ENCODE measurements at regions not wholly inside any gene's neighbourhood (a gene's known extent, or its start where the extent isn't known, plus 50 kb on each side); places are given as distances from the start of the nearest gene placed in this dataset.

GRCh38 chr6:19150307-19150706, 686.9 kb upstream of the ID4 start:
- no peak for DNase-seq (ENCODE audit: low read depth)

- peak; percentile 2 for DNase-seq (ENCODE audit: low read depth)
Observed at GRCh38 chr6:19153270-19153980, 683.7 kb upstream of the ID4 start.

- DNase-seq (ENCODE audit: low read depth): no peak
Observed at GRCh38 chr6:19153981-19154295, 683.2 kb upstream of the ID4 start.

- no peak for DNase-seq (ENCODE audit: low read depth)
Observed at GRCh38 chr6:19156443-19156842, 680.7 kb upstream of the ID4 start.

GRCh38 chr6:19157486-19157885, 679.7 kb upstream of the ID4 start:
- DNase-seq (ENCODE audit: low read depth): no peak

GRCh38 chr6:19158586-19158985, 678.6 kb upstream of the ID4 start:
- DNase-seq (ENCODE audit: low read depth): no peak

GRCh38 chr6:19159089-19159488, 678.1 kb upstream of the ID4 start:
- DNase-seq (ENCODE audit: low read depth): no peak

- no peak for DNase-seq (ENCODE audit: low read depth)
Observed at GRCh38 chr6:19159561-19159960, 677.6 kb upstream of the ID4 start.

- DNase-seq (ENCODE audit: low read depth): no peak
Observed at GRCh38 chr6:19160081-19160730, 677.0 kb upstream of the ID4 start.

- DNase-seq (ENCODE audit: low read depth): no peak
Observed at GRCh38 chr6:19167251-19167650, 669.9 kb upstream of the ID4 start.

GRCh38 chr6:19169366-19169765, 667.8 kb upstream of the ID4 start:
- no peak for DNase-seq (ENCODE audit: low read depth)

- no peak for DNase-seq (ENCODE audit: low read depth)
Observed at GRCh38 chr6:19175023-19175422, 662.1 kb upstream of the ID4 start.

- DNase-seq (ENCODE audit: low read depth): no peak
Observed at GRCh38 chr6:19180348-19181072, 656.7 kb upstream of the ID4 start.

- no peak for DNase-seq (ENCODE audit: low read depth)
Observed at GRCh38 chr6:19181211-19181610, 656.0 kb upstream of the ID4 start.

GRCh38 chr6:19193624-19194023, 643.5 kb upstream of the ID4 start:
- no peak for DNase-seq (ENCODE audit: low read depth)

GRCh38 chr6:19204445-19204844, 632.7 kb upstream of the ID4 start:
- DNase-seq (ENCODE audit: low read depth): no peak

- DNase-seq (ENCODE audit: low read depth): no peak
Observed at GRCh38 chr6:19205076-19205475, 632.1 kb upstream of the ID4 start.

GRCh38 chr6:19209202-19209601, 628.0 kb upstream of the ID4 start:
- DNase-seq (ENCODE audit: low read depth): no peak

GRCh38 chr6:19210849-19211590, 626.1 kb upstream of the ID4 start:
- DNase-seq (ENCODE audit: low read depth): no peak

- no peak for DNase-seq (ENCODE audit: low read depth)
Observed at GRCh38 chr6:19214231-19214630, 622.9 kb upstream of the ID4 start.

GRCh38 chr6:19219931-19220330, 617.2 kb upstream of the ID4 start:
- no peak for DNase-seq (ENCODE audit: low read depth)

- no peak for DNase-seq (ENCODE audit: low read depth)
Observed at GRCh38 chr6:19231878-19232561, 605.1 kb upstream of the ID4 start.
